ENCODE measurements at regions not wholly inside any gene's neighbourhood (a gene's known extent, or its start where the extent isn't known, plus 50 kb on each side); places are given as distances from the start of the nearest gene placed in this dataset.
"Not testable (repeated sequence)": the region's sequence is repeated elsewhere in the genome, so short reads cannot be mapped to it uniquely, and the experiment has no call there.

GRCh38 chr4:34362654-34363053 is 1881.7 kb downstream of the ARAP2 start:
- DNase-seq: no peak

- no peak for DNase-seq
Observed at GRCh38 chr4:34363842-34364241, 1880.5 kb downstream of the ARAP2 start.

- peak; percentile 52 for DNase-seq
Observed at GRCh38 chr4:34365946-34366345, 1878.4 kb downstream of the ARAP2 start.

- no peak for DNase-seq
Observed at GRCh38 chr4:34371676-34372075, 1872.6 kb downstream of the ARAP2 start.

- DNase-seq: no peak
Observed at GRCh38 chr4:34372815-34373214, 1871.5 kb downstream of the ARAP2 start.

GRCh38 chr4:34373456-34373855 is 1870.9 kb downstream of the ARAP2 start:
- DNase-seq: no peak

GRCh38 chr4:34412233-34412632 is 1832.1 kb downstream of the ARAP2 start:
- DNase-seq: no peak

GRCh38 chr4:34412911-34413310 is 1831.4 kb downstream of the ARAP2 start:
- no peak for DNase-seq

GRCh38 chr4:34417160-34417559 is 1827.2 kb downstream of the ARAP2 start:
- no peak for DNase-seq

- no peak for DNase-seq
Observed at GRCh38 chr4:34419871-34420270, 1824.4 kb downstream of the ARAP2 start.

GRCh38 chr4:34422472-34423175 is 1821.7 kb downstream of the ARAP2 start:
- peak; percentile 1 for DNase-seq

GRCh38 chr4:34432706-34433105 is 1811.6 kb downstream of the ARAP2 start:
- no peak for DNase-seq

GRCh38 chr4:34434377-34434776 is 1809.9 kb downstream of the ARAP2 start:
- DNase-seq: not testable (repeated sequence)

- DNase-seq: peak; percentile 92
Observed at GRCh38 chr4:34464196-34464595, 1780.1 kb downstream of the ARAP2 start.

- no peak for DNase-seq
Observed at GRCh38 chr4:34466411-34466810, 1777.9 kb downstream of the ARAP2 start.

GRCh38 chr4:34469516-34469915 is 1774.8 kb downstream of the ARAP2 start:
- peak; percentile 66 for DNase-seq

GRCh38 chr4:34485252-34485651 is 1759.1 kb downstream of the ARAP2 start:
- DNase-seq: no peak

- peak; percentile 14 for DNase-seq
Observed at GRCh38 chr4:34486461-34487363, 1757.6 kb downstream of the ARAP2 start.

GRCh38 chr4:34492414-34492813 is 1751.9 kb downstream of the ARAP2 start:
- DNase-seq: no peak

- no peak for DNase-seq
Observed at GRCh38 chr4:34502086-34502485, 1742.2 kb downstream of the ARAP2 start.

GRCh38 chr4:34504731-34505130 is 1739.6 kb downstream of the ARAP2 start:
- DNase-seq: not testable (repeated sequence)

- not testable (repeated sequence) for DNase-seq
Observed at GRCh38 chr4:34506511-34507092, 1737.7 kb downstream of the ARAP2 start.

GRCh38 chr4:34512616-34513015 is 1731.7 kb downstream of the ARAP2 start:
- DNase-seq: no peak

GRCh38 chr4:34516524-34516923 is 1727.8 kb downstream of the ARAP2 start:
- no peak for DNase-seq
